ENCODE measurements at regions not wholly inside any gene's neighbourhood (a gene's known extent, or its start where the extent isn't known, plus 50 kb on each side); places are given as distances from the start of the nearest gene placed in this dataset.

- no peaks in the 10 kb centered on the region for H3K4me1 ChIP-seq (ENCODE audit: control insufficient read depth in 3 of 3, insufficient read depth in 2 of 3, low read depth in 1 of 3, low read length in 2 of 3)
- DNase-seq (no peak), FAIRE-seq (no peak)
- 92 to 93% (median 93%) methylated on average over 14 of the region's 14 CpGs for WGBS, 3 donors
- H3K4me3 ChIP-seq (ENCODE audit: low read depth in 1 of 3, low read length in 3 of 3) = no peak overlapping the region
- H3K9me3 ChIP-seq (ENCODE audit: control insufficient read depth in 2 of 2, insufficient read depth in 1 of 2, low read depth in 1 of 2, low read length in 1 of 2) = no peaks in the 10 kb centered on the region
- no peaks in the 10 kb centered on the region for H3K36me3 ChIP-seq (ENCODE audit: control insufficient read depth in 3 of 3, insufficient read depth in 2 of 3, low read depth in 1 of 3, low read length in 3 of 3)
- H3K27me3 ChIP-seq (ENCODE audit: control insufficient read depth in 3 of 3, insufficient read depth in 3 of 3, low read length in 3 of 3) = peaks cover 0 to 10% (median 0%) of the 10 kb centered on the region in 3 donors
- H3K27ac ChIP-seq (ENCODE audit: low read depth in 1 of 3, low read length in 2 of 3) = no peak overlapping the region
These were observed 55.0 kb upstream of the BHLHE23 start for GRCh38 chr20:63061771-63062100.

- Histone ChIP-seq H3K4me1 (ENCODE audit: control insufficient read depth in 3 of 3, insufficient read depth in 2 of 3, low read depth in 1 of 3, low read length in 2 of 3) (no peaks in the 10 kb centered on the region), H3K27me3 (ENCODE audit: control insufficient read depth in 3 of 3, insufficient read depth in 3 of 3, low read length in 3 of 3) (peaks cover 0 to 10% (median 0%) of the 10 kb centered on the region in 3 donors), H3K36me3 (ENCODE audit: control insufficient read depth in 3 of 3, insufficient read depth in 2 of 3, low read depth in 1 of 3, low read length in 3 of 3) (no peaks in the 10 kb centered on the region), H3K9me3 (ENCODE audit: control insufficient read depth in 2 of 2, insufficient read depth in 1 of 2, low read depth in 1 of 2, low read length in 1 of 2) (no peaks in the 10 kb centered on the region), H3K4me3 (ENCODE audit: low read depth in 1 of 3, low read length in 3 of 3) (no peak overlapping the region), H3K27ac (ENCODE audit: low read depth in 1 of 3, low read length in 2 of 3) (no peak overlapping the region)
- FAIRE-seq (no peak), DNase-seq (no peak)
- WGBS, 3 donors = 95 to 96% (median 95%) methylated on average over 29 of the region's 29 CpGs
These were observed 54.4 kb upstream of the BHLHE23 start for GRCh38 chr20:63061051-63061770.

DNA sequence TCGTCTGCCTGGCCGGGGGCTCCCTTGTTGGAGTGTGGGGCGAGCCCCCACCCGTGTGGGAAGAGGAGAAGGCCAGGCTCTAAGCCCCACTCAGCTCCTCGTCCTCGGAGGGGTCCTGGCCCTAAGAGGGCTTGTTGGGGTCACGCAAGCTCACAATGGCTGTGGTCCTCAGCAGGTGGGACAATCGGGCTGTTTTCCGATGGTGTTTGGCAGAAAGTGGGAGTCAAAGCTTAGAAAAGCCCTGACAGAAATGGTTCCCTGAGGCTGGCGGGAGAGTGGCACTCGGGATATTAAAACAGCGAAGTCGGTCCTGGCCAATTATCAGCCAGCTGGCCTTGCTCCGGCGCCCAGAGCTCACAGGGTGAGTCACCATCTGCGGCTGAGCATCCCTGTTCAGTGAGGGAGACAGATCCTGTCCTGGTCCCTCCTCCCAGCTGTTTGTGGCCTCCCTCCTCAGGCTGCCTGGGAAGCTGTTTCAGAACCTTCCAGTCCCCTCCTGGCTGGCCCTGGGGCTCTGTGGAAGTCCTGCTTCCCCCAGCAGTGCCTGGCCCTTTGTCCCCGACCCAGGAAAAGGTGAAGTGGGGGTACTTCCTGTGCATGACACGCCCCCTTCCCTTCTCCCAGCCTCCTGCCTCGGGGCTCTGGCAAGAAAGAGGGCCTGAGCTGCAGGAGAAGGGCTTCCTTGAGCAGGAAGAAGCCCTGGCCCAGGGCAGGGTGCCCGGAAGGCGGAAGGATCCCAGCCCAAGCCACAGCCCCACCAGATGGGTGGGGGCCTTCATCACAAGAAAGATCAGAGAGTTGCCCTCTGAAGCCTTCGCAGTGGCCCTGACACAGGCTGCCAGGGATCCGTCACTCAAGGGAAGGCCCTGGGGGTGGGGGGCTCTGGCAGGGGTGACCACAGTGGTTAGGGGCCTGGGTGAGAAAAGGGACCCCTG is 53.6 kb upstream of the BHLHE23 start:
- Histone ChIP-seq H3K27ac (ENCODE audit: low read depth in 1 of 3, low read length in 2 of 3) (no peak overlapping the region), H3K9me3 (ENCODE audit: control insufficient read depth in 2 of 2, insufficient read depth in 1 of 2, low read depth in 1 of 2, low read length in 1 of 2) (no peaks in the 10 kb centered on the region), H3K36me3 (ENCODE audit: control insufficient read depth in 3 of 3, insufficient read depth in 2 of 3, low read depth in 1 of 3, low read length in 3 of 3) (no peaks in the 10 kb centered on the region), H3K27me3 (ENCODE audit: control insufficient read depth in 3 of 3, insufficient read depth in 3 of 3, low read length in 3 of 3) (peaks cover 0 to 10% (median 0%) of the 10 kb centered on the region in 3 donors), H3K4me3 (ENCODE audit: low read depth in 1 of 3, low read length in 3 of 3) (no peak overlapping the region), H3K4me1 (ENCODE audit: control insufficient read depth in 3 of 3, insufficient read depth in 2 of 3, low read depth in 1 of 3, low read length in 2 of 3) (no peaks in the 10 kb centered on the region)
- 67 to 70% (median 67%) methylated on average over 23 of the region's 23 CpGs for WGBS, 3 donors
- FAIRE-seq (no peak), DNase-seq (no peak)

GRCh38 chr20:63059684-63060056 is 52.9 kb upstream of the BHLHE23 start:
- Histone ChIP-seq H3K27me3 (ENCODE audit: control insufficient read depth in 3 of 3, insufficient read depth in 3 of 3, low read length in 3 of 3) (peaks cover 0 to 10% (median 0%) of the 10 kb centered on the region in 3 donors), H3K4me3 (ENCODE audit: low read depth in 1 of 3, low read length in 3 of 3) (no peak overlapping the region), H3K27ac (ENCODE audit: low read depth in 1 of 3, low read length in 2 of 3) (no peak overlapping the region), H3K9me3 (ENCODE audit: control insufficient read depth in 2 of 2, insufficient read depth in 1 of 2, low read depth in 1 of 2, low read length in 1 of 2) (no peaks in the 10 kb centered on the region), H3K36me3 (ENCODE audit: control insufficient read depth in 3 of 3, insufficient read depth in 2 of 3, low read depth in 1 of 3, low read length in 3 of 3) (no peaks in the 10 kb centered on the region), H3K4me1 (ENCODE audit: control insufficient read depth in 3 of 3, insufficient read depth in 2 of 3, low read depth in 1 of 3, low read length in 2 of 3) (no peaks in the 10 kb centered on the region)
- no peak for DNase-seq
- WGBS, 3 donors = 82 to 85% (median 85%) methylated on average over 17 of the region's 17 CpGs
- FAIRE-seq = no peak

DNA sequence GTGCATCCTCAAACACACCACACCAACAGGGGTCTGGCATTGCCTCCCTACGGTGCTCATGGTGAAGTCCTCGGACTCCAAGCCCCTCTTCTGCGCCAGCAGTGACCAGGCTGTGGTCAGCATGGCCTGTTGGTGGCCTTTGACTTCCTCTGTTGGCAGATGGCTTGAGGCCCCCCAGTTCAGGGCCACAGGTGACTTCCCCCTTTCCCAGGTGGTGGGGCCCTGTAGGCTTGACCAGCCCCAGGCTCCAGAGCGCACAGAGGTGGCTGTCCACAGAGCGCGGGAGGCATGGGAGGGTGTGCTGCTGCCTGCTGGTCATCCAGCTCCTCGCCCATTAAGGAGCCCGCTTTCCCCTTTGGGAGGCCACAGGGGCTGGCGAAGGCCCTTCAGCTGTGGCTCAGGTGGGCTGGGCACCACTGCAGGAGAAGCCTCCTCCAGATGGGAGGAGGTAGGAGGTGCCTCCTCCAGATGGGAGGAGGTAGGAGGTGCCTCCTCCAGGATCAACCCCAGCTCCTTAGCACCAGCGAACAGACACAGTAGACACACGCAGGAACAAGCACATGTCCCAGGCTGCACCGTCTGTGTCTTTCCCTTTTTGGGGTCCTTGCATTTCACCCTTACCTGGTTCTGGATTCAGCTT is 52.1 kb upstream of the BHLHE23 start:
- 74 to 81% (median 74%) methylated on average over 11 to 12 of the region's 12 CpGs for WGBS, 3 donors
- no peak overlapping the region for H3K27ac ChIP-seq (ENCODE audit: low read depth in 1 of 3, low read length in 2 of 3)
- H3K9me3 ChIP-seq (ENCODE audit: control insufficient read depth in 2 of 2, insufficient read depth in 1 of 2, low read depth in 1 of 2, low read length in 1 of 2) = no peaks in the 10 kb centered on the region
- H3K4me3 ChIP-seq (ENCODE audit: low read depth in 1 of 3, low read length in 3 of 3) = no peak overlapping the region
- DNase-seq = no peak
- no peak for FAIRE-seq
- H3K4me1 ChIP-seq (ENCODE audit: control insufficient read depth in 3 of 3, insufficient read depth in 2 of 3, low read depth in 1 of 3, low read length in 2 of 3) = no peaks in the 10 kb centered on the region
- no peaks in the 10 kb centered on the region for H3K36me3 ChIP-seq (ENCODE audit: control insufficient read depth in 3 of 3, insufficient read depth in 2 of 3, low read depth in 1 of 3, low read length in 3 of 3)
- H3K27me3 ChIP-seq (ENCODE audit: control insufficient read depth in 3 of 3, insufficient read depth in 3 of 3, low read length in 3 of 3) = peaks cover 0 to 10% (median 0%) of the 10 kb centered on the region in 3 donors

GRCh38 chr20:63057171-63058117 is 50.7 kb upstream of the BHLHE23 start:
- no peaks in the 10 kb centered on the region for H3K9me3 ChIP-seq (ENCODE audit: control insufficient read depth in 2 of 2, insufficient read depth in 1 of 2, low read depth in 1 of 2, low read length in 1 of 2)
- DNase-seq (peak; percentile 3 to 42), FAIRE-seq (no peak)
- peaks cover 0 to 10% (median 2%) of the 10 kb centered on the region in 3 donors for H3K27me3 ChIP-seq (ENCODE audit: control insufficient read depth in 3 of 3, insufficient read depth in 3 of 3, low read length in 3 of 3)
- no peaks in the 10 kb centered on the region for H3K36me3 ChIP-seq (ENCODE audit: control insufficient read depth in 3 of 3, insufficient read depth in 2 of 3, low read depth in 1 of 3, low read length in 3 of 3)
- no peaks in the 10 kb centered on the region for H3K4me1 ChIP-seq (ENCODE audit: control insufficient read depth in 3 of 3, insufficient read depth in 2 of 3, low read depth in 1 of 3, low read length in 2 of 3)
- H3K27ac ChIP-seq (ENCODE audit: low read depth in 1 of 3, low read length in 2 of 3) = no peak overlapping the region
- H3K4me3 ChIP-seq (ENCODE audit: low read depth in 1 of 3, low read length in 3 of 3) = no peak overlapping the region
- WGBS, 3 donors = 74 to 78% (median 77%) methylated on average over 3 of the region's 3 CpGs

DNA sequence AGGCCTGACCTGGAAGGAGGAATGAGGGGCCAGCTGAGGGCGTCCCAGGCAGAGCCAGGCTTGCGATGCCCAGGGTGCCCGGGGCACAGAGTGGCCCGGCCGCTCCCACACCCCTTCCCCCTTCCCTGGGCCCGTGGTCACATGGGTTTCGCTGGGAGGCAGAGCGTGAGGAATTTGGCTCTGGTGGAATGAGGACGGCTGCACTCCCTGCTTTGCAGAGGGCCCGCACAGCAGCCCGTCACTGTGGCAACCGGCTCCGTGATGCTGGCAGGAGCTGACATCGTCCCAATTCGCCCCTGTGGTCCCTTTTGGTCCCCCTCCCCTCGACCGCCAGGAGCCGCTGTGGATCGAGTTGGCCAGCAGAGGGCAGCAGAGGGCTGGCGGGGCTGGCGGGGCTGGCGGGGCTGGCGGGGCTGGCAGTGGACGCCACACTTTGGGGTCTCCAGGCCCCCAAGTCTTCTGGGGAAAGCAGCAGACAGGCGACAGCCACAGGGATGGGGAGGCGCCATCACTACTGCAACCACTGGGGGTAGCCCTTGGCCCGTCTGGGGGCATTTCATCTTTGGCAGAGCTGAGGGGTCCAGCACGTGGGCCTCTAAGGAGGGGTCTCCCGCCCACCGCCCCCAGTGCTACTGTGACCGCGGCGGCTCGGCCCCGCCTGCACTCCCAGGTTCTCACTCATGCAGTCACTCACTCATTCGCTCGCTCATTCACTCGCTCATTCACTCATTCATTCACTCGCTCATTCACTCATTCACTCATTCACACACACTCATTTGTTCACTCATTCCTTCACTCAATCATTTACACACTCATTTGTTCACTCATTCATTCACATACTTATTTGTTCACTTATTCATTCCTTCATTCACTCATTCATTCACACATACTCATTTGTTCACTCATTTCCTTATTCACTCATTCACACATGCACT is 49.7 kb upstream of the BHLHE23 start:
- H3K4me3 ChIP-seq (ENCODE audit: low read depth in 1 of 3, low read length in 3 of 3) = no peak overlapping the region
- no peaks in the 10 kb centered on the region for H3K4me1 ChIP-seq (ENCODE audit: control insufficient read depth in 3 of 3, insufficient read depth in 2 of 3, low read depth in 1 of 3, low read length in 2 of 3)
- peaks cover 0 to 12% (median 2%) of the 10 kb centered on the region in 3 donors for H3K27me3 ChIP-seq (ENCODE audit: control insufficient read depth in 3 of 3, insufficient read depth in 3 of 3, low read length in 3 of 3)
- H3K36me3 ChIP-seq (ENCODE audit: control insufficient read depth in 3 of 3, insufficient read depth in 2 of 3, low read depth in 1 of 3, low read length in 3 of 3) = no peaks in the 10 kb centered on the region
- H3K9me3 ChIP-seq (ENCODE audit: control insufficient read depth in 2 of 2, insufficient read depth in 1 of 2, low read depth in 1 of 2, low read length in 1 of 2) = no peaks in the 10 kb centered on the region
- FAIRE-seq (no peak), DNase-seq (peak in 1 of 2 donors; percentile 55)
- H3K27ac ChIP-seq (ENCODE audit: low read depth in 1 of 3, low read length in 2 of 3) = no peak overlapping the region
- WGBS, 3 donors = 11 to 13% (median 12%) methylated on average over 33 to 39 of the region's 39 CpGs
